Activated CD8-positive, alpha-beta T cell treated with anti-CD3 and anti-CD28 coated beads for 36 hours (primary cell): ENCODE measurements at regions not wholly inside any gene's neighbourhood (a gene's known extent, or its start where the extent isn't known, plus 50 kb on each side); places are given as distances from the start of the nearest gene placed in this dataset.

Experiments used
- ATAC-seq: fragments of 200-7000 bp; cut with Tn5 transposase; one replicate; pipeline ENCODE4 v1.10.0; 2021; ENCODE audit warnings: mild to moderate bottlenecking, moderate library complexity
- CTCF ChIA-PET: fragments of 350-600 bp; sonication (Branson Sonifier 250); formaldehyde crosslinking; loops from one replicate; lab custom pipeline; 2021; ENCODE audit warnings: antibody characterized with exemption; lab: Charles Lee
- POLR2A ChIA-PET: fragments of 350-600 bp; sonication (Branson Sonifier 250); formaldehyde crosslinking; loops from one replicate; lab custom pipeline; 2021; ENCODE audit warnings: antibody characterized with exemption; lab: Charles Lee
- DNase-seq: peaks from one replicate; pipeline ENCODE4 v3.0.0-alpha.2; 2020
- H3K27ac Mint-ChIP-seq: one replicate; pipeline ENCODE4 v1.8.0; 2021; ENCODE audit warnings: mild to moderate bottlenecking, mixed read lengths
- H3K27me3 Mint-ChIP-seq: one replicate; pipeline ENCODE4 v1.8.0; 2021; ENCODE audit warnings: mixed read lengths
- H3K36me3 Mint-ChIP-seq: one replicate; pipeline ENCODE4 v1.8.0; 2021; ENCODE audit warnings: low read depth, mixed read lengths
- H3K4me1 Mint-ChIP-seq: one replicate; pipeline ENCODE4 v1.8.0; 2021; ENCODE audit warnings: low read depth, mixed read lengths
- H3K4me3 Mint-ChIP-seq: one replicate; pipeline ENCODE4 v1.8.0; 2021; ENCODE audit warnings: mild to moderate bottlenecking, moderate library complexity, mixed read lengths
- H3K9me3 Mint-ChIP-seq: one replicate; pipeline ENCODE4 v1.8.0; 2021; ENCODE audit warnings: mixed read lengths
- intact Hi-C: fragments of 100-400 bp; cut with micrococcal nuclease; formaldehyde crosslinking; loops from one replicate; pipeline ENCODE4 v1.10.0; 2022
- TF ChIP-seq, protein P1 (sequence below): fragments of 200-600 bp; IDR thresholded peaks from one replicate; pipeline ENCODE4 v1.8.0; 2022; ENCODE audit warnings: antibody characterized with exemption, mild to moderate bottlenecking

- ATAC-seq: no peak
- Mint-ChIP-seq H3K27me3 (no peaks in the 10 kb centered on the region), H3K27ac (no peak overlapping the region), H3K9me3 (peaks cover 21% of the 10 kb centered on the region), H3K4me1 (no peaks in the 10 kb centered on the region), H3K36me3 (no peaks in the 10 kb centered on the region), H3K4me3 (no peak overlapping the region)
- intact Hi-C loops: no loop called here
- DNase-seq: no peak
- POLR2A ChIA-PET: no interaction called here
- CTCF ChIA-PET: no interaction called here
- TF ChIP-seq, protein P1, sequence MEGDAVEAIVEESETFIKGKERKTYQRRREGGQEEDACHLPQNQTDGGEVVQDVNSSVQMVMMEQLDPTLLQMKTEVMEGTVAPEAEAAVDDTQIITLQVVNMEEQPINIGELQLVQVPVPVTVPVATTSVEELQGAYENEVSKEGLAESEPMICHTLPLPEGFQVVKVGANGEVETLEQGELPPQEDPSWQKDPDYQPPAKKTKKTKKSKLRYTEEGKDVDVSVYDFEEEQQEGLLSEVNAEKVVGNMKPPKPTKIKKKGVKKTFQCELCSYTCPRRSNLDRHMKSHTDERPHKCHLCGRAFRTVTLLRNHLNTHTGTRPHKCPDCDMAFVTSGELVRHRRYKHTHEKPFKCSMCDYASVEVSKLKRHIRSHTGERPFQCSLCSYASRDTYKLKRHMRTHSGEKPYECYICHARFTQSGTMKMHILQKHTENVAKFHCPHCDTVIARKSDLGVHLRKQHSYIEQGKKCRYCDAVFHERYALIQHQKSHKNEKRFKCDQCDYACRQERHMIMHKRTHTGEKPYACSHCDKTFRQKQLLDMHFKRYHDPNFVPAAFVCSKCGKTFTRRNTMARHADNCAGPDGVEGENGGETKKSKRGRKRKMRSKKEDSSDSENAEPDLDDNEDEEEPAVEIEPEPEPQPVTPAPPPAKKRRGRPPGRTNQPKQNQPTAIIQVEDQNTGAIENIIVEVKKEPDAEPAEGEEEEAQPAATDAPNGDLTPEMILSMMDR: no peak
These were observed 934.3 kb upstream of the CDH10 start for GRCh38 chr5:25579111-25579510.

GRCh38 chr5:25573691-25574090 lies 928.9 kb upstream of the CDH10 start:
- POLR2A ChIA-PET: no interaction called here

DNA sequence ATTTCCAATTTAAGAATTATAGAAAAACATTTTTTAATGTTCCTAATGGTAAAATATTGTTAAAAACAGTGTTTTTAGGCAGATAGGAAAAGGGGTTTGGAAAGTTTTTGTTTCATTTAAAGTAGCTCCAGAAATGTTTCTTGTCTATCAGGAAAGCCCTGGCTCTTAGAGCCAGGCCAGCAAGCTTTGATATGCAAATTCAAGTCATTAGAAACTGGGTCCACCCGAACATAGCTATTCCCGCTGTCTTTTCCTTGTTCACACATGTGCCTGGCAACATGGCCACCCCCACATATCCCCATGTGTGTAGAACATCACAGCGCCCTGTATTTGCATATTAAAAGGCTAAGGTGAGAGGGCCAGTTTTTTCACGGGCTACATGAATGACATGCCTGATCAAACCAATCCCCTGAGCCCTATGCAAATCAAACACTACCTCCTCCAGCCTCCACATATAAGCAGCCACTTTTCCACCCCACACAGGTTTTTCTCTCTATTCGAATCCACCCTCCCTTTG lies 925.3 kb upstream of the CDH10 start:
- TF ChIP-seq, protein P1: no peak
- ChIA-PET CTCF (no interaction called here), POLR2A (no interaction called here)
- DNase-seq: no peak
- H3K27me3 Mint-ChIP-seq: no peaks in the 10 kb centered on the region
- peaks cover 6% of the 10 kb centered on the region for H3K9me3 Mint-ChIP-seq
- H3K27ac Mint-ChIP-seq: no peak overlapping the region
- no peak for ATAC-seq
- H3K4me3 Mint-ChIP-seq: no peak overlapping the region
- H3K36me3 Mint-ChIP-seq: no peaks in the 10 kb centered on the region
- intact Hi-C loops: no loop called here
- H3K4me1 Mint-ChIP-seq: peaks cover 2% of the 10 kb centered on the region

More at GRCh38 chr5:25573691-25574090, 928.9 kb upstream of the CDH10 start:
- Mint-ChIP-seq H3K27ac (no peak overlapping the region), H3K4me3 (no peak overlapping the region), H3K9me3 (peaks cover 13% of the 10 kb centered on the region), H3K36me3 (no peaks in the 10 kb centered on the region), H3K27me3 (no peaks in the 10 kb centered on the region), H3K4me1 (peaks cover 2% of the 10 kb centered on the region)
- intact Hi-C loops: no loop called here
- CTCF ChIA-PET: no interaction called here
- no peak for DNase-seq
- ATAC-seq: no peak
- TF ChIP-seq, protein P1: no peak

- POLR2A ChIA-PET: no interaction called here
- TF ChIP-seq, protein P1: no peak
- intact Hi-C loops: no loop called here
- peaks cover 8% of the 10 kb centered on the region for H3K9me3 Mint-ChIP-seq
- no peaks in the 10 kb centered on the region for H3K36me3 Mint-ChIP-seq
- H3K27me3 Mint-ChIP-seq: no peaks in the 10 kb centered on the region
- no peak overlapping the region for H3K4me3 Mint-ChIP-seq
- peaks cover 2% of the 10 kb centered on the region for H3K4me1 Mint-ChIP-seq
- ATAC-seq (no peak), DNase-seq (no peak)
- H3K27ac Mint-ChIP-seq: no peak overlapping the region
- CTCF ChIA-PET: no interaction called here
These were observed 924.3 kb upstream of the CDH10 start for GRCh38 chr5:25568989-25569625.

GRCh38 chr5:25568294-25568693 lies 923.5 kb upstream of the CDH10 start:
- DNase-seq (no peak), ATAC-seq (no peak)
- peaks cover 2% of the 10 kb centered on the region for H3K4me1 Mint-ChIP-seq
- H3K36me3 Mint-ChIP-seq: no peaks in the 10 kb centered on the region
- no peak overlapping the region for H3K27ac Mint-ChIP-seq
- ChIA-PET CTCF (no interaction called here), POLR2A (no interaction called here)
- H3K4me3 Mint-ChIP-seq: no peak overlapping the region
- peaks cover 9% of the 10 kb centered on the region for H3K9me3 Mint-ChIP-seq
- H3K27me3 Mint-ChIP-seq: no peaks in the 10 kb centered on the region
- TF ChIP-seq, protein P1: no peak
- intact Hi-C loops: no loop called here
